ENCODE measurements at regions not wholly inside any gene's neighbourhood (a gene's known extent, or its start where the extent isn't known, plus 50 kb on each side); places are given as distances from the start of the nearest gene placed in this dataset.

DNA sequence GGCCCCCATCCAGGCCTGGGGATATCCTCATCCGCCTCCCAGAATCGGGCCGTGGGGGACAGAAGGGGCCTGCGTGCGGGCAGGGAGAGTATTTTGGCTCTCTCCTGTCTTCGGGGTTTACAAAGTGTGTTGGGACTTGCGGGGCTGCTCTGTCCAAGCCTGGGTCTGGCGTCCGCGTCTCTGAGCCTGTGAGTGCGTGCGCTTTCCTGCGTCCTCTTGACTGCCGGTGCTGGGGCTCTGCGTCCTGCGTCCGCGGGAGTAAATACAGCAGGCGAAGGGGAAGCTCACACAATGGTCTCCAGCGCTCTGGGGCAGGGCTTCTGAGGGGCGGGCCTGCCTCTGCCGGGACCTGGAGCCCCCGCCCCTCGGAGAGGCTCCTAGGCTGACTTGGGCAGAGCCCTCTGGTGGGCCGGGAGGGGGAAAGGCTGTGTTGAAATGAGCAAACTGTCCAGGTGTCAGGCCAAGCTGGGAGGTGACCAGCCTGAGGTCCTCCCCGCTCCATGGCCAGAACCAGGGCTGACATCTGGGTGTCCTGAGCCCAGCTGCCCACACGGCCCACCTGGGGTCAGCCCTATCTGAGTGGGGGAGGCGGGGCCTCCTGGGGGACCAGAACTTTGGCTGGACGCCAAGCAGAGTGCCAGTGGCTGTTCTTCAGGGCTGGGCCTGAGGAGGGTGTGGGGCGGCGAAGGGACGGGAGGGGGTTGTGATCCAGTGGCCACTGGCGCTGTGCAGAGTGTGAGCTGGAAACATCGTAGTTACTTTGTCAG lies 233.6 kb downstream of the SEC14L1 start (continued):
- TF ChIP-seq GTF3A (CRISPR knock-in tag; conservative IDR thresholded peaks at IDR 0.05) (peak; percentile 95; the same call in 1 of the 2 replicates), ZNF260 (CRISPR knock-in tag; IDR thresholded peaks at IDR 0.05; ENCODE audit: borderline replicate concordance, low read depth) (no peak), ZFP37 (CRISPR knock-in tag; IDR thresholded peaks at IDR 0.05; ENCODE audit: borderline replicate concordance) (peak; percentile 86; the same call in 1 of the 2 replicates), ZNF24 (IDR thresholded peaks at IDR 0.05) (no peak), ZNF329 (CRISPR knock-in tag; IDR thresholded peaks at IDR 0.05; ENCODE audit: low read depth) (no peak), NFIC (IDR thresholded peaks at IDR 0.05; ENCODE audit: low read length) (no peak), ZNF251 (CRISPR knock-in tag; IDR thresholded peaks at IDR 0.05) (0 out of 2 replicates have a peak, but pooled peaks have one; percentile 24), ZNF619 (CRISPR knock-in tag; IDR thresholded peaks at IDR 0.05) (peak; percentile 90), ZNF703 (CRISPR knock-in tag; IDR thresholded peaks at IDR 0.05; ENCODE audit: borderline replicate concordance) (peak; percentile 56; the same call in 1 of the 2 replicates), ZIK1 (CRISPR knock-in tag; IDR thresholded peaks at IDR 0.05; ENCODE audit: borderline replicate concordance, low read depth) (no peak), ZNF816 (CRISPR knock-in tag; IDR thresholded peaks at IDR 0.05; ENCODE audit: borderline replicate concordance) (no peak), ZNF431 (CRISPR knock-in tag; IDR thresholded peaks at IDR 0.05; ENCODE audit: borderline replicate concordance, low read depth) (0 out of 2 replicates have a peak, but pooled peaks have one; percentile 50), ZNF790 (CRISPR knock-in tag; IDR thresholded peaks at IDR 0.05; ENCODE audit: borderline replicate concordance) (no peak), NR3C1 (CRISPR knock-in tag; IDR thresholded peaks at IDR 0.05) (no peak), ISX (CRISPR knock-in tag; conservative IDR thresholded peaks at IDR 0.05) (no peak), ZSCAN20 (CRISPR knock-in tag; IDR thresholded peaks at IDR 0.05; ENCODE audit: borderline replicate concordance) (no peak), PCBP2 (optimal IDR thresholded peaks at IDR 0.05; ENCODE audit: low read depth, low read length, poor library complexity, severe bottlenecking) (no peak), USF2 (IDR thresholded peaks at IDR 0.05; ENCODE audit: low read depth, low read length) (no peak), USF2 (CRISPR knock-in tag; IDR thresholded peaks at IDR 0.05; ENCODE audit: borderline replicate concordance) (no peak), ZNF75D (CRISPR knock-in tag; IDR thresholded peaks at IDR 0.05; ENCODE audit: borderline replicate concordance) (no peak), ZNF724P (CRISPR knock-in tag; IDR thresholded peaks at IDR 0.05; ENCODE audit: borderline replicate concordance) (no peak)
- TF ChIP-seq, protein P1, sequence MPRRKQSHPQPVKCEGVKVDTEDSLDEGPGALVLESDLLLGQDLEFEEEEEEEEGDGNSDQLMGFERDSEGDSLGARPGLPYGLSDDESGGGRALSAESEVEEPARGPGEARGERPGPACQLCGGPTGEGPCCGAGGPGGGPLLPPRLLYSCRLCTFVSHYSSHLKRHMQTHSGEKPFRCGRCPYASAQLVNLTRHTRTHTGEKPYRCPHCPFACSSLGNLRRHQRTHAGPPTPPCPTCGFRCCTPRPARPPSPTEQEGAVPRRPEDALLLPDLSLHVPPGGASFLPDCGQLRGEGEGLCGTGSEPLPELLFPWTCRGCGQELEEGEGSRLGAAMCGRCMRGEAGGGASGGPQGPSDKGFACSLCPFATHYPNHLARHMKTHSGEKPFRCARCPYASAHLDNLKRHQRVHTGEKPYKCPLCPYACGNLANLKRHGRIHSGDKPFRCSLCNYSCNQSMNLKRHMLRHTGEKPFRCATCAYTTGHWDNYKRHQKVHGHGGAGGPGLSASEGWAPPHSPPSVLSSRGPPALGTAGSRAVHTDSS (CRISPR knock-in tag; conservative IDR thresholded peaks at IDR 0.05), result no peak
- TF ChIP-seq, protein P2, sequence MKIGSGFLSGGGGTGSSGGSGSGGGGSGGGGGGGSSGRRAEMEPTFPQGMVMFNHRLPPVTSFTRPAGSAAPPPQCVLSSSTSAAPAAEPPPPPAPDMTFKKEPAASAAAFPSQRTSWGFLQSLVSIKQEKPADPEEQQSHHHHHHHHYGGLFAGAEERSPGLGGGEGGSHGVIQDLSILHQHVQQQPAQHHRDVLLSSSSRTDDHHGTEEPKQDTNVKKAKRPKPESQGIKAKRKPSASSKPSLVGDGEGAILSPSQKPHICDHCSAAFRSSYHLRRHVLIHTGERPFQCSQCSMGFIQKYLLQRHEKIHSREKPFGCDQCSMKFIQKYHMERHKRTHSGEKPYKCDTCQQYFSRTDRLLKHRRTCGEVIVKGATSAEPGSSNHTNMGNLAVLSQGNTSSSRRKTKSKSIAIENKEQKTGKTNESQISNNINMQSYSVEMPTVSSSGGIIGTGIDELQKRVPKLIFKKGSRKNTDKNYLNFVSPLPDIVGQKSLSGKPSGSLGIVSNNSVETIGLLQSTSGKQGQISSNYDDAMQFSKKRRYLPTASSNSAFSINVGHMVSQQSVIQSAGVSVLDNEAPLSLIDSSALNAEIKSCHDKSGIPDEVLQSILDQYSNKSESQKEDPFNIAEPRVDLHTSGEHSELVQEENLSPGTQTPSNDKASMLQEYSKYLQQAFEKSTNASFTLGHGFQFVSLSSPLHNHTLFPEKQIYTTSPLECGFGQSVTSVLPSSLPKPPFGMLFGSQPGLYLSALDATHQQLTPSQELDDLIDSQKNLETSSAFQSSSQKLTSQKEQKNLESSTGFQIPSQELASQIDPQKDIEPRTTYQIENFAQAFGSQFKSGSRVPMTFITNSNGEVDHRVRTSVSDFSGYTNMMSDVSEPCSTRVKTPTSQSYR (CRISPR knock-in tag; IDR thresholded peaks at IDR 0.05; ENCODE audit: borderline replicate concordance), result peak; percentile 55; the same call in 1 of the 2 replicates

Measured in HepG2 (cell line).